ENCODE measurements at regions not wholly inside any gene's neighbourhood (a gene's known extent, or its start where the extent isn't known, plus 50 kb on each side); places are given as distances from the start of the nearest gene placed in this dataset.

DNA sequence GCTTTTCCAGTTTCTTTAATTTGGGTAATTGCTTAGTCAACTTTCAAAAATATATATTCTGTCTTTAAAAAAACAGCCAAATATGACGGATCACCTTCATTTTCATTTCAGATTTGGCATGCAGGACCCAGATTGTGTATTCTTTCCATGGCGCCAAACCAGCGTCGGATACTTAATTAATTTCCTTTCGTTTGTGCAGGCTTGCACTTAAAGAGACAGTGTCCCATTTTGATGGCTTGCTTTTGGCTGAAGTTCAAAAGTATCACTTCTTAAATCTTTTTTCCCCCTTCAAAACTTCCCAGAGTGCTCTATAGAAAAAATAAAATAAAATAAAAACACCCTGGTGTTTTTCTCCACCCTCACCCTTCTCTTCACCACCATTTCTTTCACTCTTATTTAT lies 394.5 kb upstream of the SOX9 start:
- TF ChIP-seq FOXM1 (IDR thresholded peaks at IDR 0.05; ENCODE audit: borderline replicate concordance, low read depth) (no peak), YY1 (IDR thresholded peaks at IDR 0.05; ENCODE audit: low read depth) (no peak), ZBTB7A (IDR thresholded peaks at IDR 0.05; ENCODE audit: low read depth) (no peak), EGR1 (IDR thresholded peaks at IDR 0.05) (no peak), RAD21 (IDR thresholded peaks at IDR 0.05; ENCODE audit: low read depth) (no peak), TAF1 (IDR thresholded peaks at IDR 0.05; ENCODE audit: low read depth) (no peak), TEAD4 (IDR thresholded peaks at IDR 0.05) (no peak), EP300 (IDR thresholded peaks at IDR 0.05; ENCODE audit: borderline replicate concordance) (no peak), NFIC (IDR thresholded peaks at IDR 0.05) (no peak), CREB1 (IDR thresholded peaks at IDR 0.05; ENCODE audit: low read depth) (no peak), TCF12 (IDR thresholded peaks at IDR 0.05; ENCODE audit: low read depth) (no peak), CEBPB (IDR thresholded peaks at IDR 0.05) (no peak)
- TF ChIP-seq, protein P1, sequence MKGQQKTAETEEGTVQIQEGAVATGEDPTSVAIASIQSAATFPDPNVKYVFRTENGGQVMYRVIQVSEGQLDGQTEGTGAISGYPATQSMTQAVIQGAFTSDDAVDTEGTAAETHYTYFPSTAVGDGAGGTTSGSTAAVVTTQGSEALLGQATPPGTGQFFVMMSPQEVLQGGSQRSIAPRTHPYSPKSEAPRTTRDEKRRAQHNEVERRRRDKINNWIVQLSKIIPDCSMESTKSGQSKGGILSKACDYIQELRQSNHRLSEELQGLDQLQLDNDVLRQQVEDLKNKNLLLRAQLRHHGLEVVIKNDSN (IDR thresholded peaks at IDR 0.05) = no peak
- TF ChIP-seq, protein P2, sequence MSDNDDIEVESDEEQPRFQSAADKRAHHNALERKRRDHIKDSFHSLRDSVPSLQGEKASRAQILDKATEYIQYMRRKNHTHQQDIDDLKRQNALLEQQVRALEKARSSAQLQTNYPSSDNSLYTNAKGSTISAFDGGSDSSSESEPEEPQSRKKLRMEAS (IDR thresholded peaks at IDR 0.05) = no peak
- TF ChIP-seq, protein P3, sequence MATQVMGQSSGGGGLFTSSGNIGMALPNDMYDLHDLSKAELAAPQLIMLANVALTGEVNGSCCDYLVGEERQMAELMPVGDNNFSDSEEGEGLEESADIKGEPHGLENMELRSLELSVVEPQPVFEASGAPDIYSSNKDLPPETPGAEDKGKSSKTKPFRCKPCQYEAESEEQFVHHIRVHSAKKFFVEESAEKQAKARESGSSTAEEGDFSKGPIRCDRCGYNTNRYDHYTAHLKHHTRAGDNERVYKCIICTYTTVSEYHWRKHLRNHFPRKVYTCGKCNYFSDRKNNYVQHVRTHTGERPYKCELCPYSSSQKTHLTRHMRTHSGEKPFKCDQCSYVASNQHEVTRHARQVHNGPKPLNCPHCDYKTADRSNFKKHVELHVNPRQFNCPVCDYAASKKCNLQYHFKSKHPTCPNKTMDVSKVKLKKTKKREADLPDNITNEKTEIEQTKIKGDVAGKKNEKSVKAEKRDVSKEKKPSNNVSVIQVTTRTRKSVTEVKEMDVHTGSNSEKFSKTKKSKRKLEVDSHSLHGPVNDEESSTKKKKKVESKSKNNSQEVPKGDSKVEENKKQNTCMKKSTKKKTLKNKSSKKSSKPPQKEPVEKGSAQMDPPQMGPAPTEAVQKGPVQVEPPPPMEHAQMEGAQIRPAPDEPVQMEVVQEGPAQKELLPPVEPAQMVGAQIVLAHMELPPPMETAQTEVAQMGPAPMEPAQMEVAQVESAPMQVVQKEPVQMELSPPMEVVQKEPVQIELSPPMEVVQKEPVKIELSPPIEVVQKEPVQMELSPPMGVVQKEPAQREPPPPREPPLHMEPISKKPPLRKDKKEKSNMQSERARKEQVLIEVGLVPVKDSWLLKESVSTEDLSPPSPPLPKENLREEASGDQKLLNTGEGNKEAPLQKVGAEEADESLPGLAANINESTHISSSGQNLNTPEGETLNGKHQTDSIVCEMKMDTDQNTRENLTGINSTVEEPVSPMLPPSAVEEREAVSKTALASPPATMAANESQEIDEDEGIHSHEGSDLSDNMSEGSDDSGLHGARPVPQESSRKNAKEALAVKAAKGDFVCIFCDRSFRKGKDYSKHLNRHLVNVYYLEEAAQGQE (IDR thresholded peaks at IDR 0.05; ENCODE audit: low read depth) = no peak

DNA sequence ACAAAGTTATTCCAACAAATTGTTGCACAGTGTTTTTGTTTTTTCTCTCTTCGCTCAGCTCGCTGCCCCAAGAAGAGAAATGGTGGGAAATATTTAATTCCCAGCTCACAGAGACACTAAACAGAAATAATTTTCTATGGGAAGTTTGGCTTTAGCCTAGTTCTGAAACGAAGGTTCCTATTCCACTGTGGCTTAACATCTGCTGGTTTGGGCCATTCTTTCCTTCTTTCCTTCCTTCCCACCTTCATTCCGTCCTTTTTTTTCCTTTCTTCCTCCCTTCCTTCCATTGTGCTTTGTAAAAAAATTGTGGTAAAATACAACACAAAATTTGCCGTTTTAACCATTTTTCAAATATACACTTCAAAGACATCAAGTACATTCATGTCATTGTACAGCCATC lies 393.5 kb upstream of the SOX9 start:
- TF ChIP-seq NFIC (IDR thresholded peaks at IDR 0.05) = no peak
- TF ChIP-seq FOXM1 (IDR thresholded peaks at IDR 0.05; ENCODE audit: borderline replicate concordance, low read depth) = no peak
- TF ChIP-seq, protein P3 (IDR thresholded peaks at IDR 0.05; ENCODE audit: low read depth) = no peak

DNA sequence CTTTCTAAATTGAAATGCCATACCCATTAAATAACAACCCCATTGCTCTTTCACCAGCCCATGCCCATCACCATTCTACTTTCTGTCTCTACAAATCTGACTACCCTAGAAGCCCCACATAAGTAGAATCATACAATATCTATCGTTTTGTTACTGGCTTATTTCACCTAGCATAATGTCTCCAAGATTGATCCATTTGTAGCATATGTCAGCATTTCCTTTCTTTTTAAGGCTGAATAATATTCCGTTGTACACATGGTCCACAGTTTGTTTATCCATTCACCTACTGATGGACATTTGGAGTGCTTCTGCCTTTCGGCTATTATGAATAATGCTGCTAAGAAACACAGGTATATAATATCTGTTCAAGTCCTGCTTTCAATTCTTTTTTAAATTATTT lies 393.1 kb upstream of the SOX9 start:
- TF ChIP-seq TEAD4 (IDR thresholded peaks at IDR 0.05) (no peak), CREB1 (IDR thresholded peaks at IDR 0.05; ENCODE audit: low read depth) (no peak), NFIC (IDR thresholded peaks at IDR 0.05) (no peak), EP300 (IDR thresholded peaks at IDR 0.05; ENCODE audit: borderline replicate concordance) (no peak), CEBPB (IDR thresholded peaks at IDR 0.05) (no peak), RAD21 (IDR thresholded peaks at IDR 0.05; ENCODE audit: low read depth) (no peak), ZBTB7A (IDR thresholded peaks at IDR 0.05; ENCODE audit: low read depth) (no peak), EGR1 (IDR thresholded peaks at IDR 0.05) (no peak), TAF1 (IDR thresholded peaks at IDR 0.05; ENCODE audit: low read depth) (no peak), FOXM1 (IDR thresholded peaks at IDR 0.05; ENCODE audit: borderline replicate concordance, low read depth) (no peak), YY1 (IDR thresholded peaks at IDR 0.05; ENCODE audit: low read depth) (no peak), TCF12 (IDR thresholded peaks at IDR 0.05; ENCODE audit: low read depth) (no peak)
- TF ChIP-seq, protein P2 (IDR thresholded peaks at IDR 0.05) = no peak
- TF ChIP-seq, protein P3 (IDR thresholded peaks at IDR 0.05; ENCODE audit: low read depth) = no peak
- TF ChIP-seq, protein P1 (IDR thresholded peaks at IDR 0.05) = no peak

DNA sequence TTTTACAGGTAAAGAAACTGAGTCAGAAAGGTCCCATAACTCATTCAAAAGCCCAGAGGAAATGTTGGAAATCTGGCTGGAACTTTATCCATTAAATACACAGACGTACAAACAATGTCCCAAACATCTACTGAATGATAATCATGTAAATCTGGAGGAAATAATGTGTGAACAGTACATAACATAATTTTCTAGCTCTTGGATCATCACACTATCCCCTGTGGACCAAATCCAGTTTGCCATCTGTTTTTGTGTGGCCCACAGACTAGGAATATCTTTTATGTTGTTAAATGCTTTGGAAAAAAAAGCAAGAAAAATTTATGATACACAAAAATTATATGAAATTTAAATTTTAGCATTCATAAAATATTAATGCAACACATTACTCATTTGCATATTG lies 389.9 kb upstream of the SOX9 start:
- TF ChIP-seq YY1 (IDR thresholded peaks at IDR 0.05; ENCODE audit: low read depth) = no peak
- no peak for TF ChIP-seq TAF1 (IDR thresholded peaks at IDR 0.05; ENCODE audit: low read depth)
- TF ChIP-seq NFIC (IDR thresholded peaks at IDR 0.05) = no peak
- no peak for TF ChIP-seq FOXM1 (IDR thresholded peaks at IDR 0.05; ENCODE audit: borderline replicate concordance, low read depth)
- TF ChIP-seq, protein P1 (IDR thresholded peaks at IDR 0.05) = no peak
- TF ChIP-seq CREB1 (IDR thresholded peaks at IDR 0.05; ENCODE audit: low read depth) = no peak
- TF ChIP-seq CEBPB (IDR thresholded peaks at IDR 0.05) = no peak
